GM12873 (cell line): ENCODE measurements at regions not wholly inside any gene's neighbourhood (a gene's known extent, or its start where the extent isn't known, plus 50 kb on each side); places are given as distances from the start of the nearest gene placed in this dataset.

Source experiments
- CTCF ChIP-seq: IDR thresholded peaks from 2 replicates; pipeline ENCODE4 v1.5.1; 2012; ENCODE audit warnings: low read depth, mild to moderate bottlenecking, moderate library complexity, low read length, control low read depth; ENCODE audit not compliant: insufficient read depth; ENCODE audit errors: missing control alignments

DNA sequence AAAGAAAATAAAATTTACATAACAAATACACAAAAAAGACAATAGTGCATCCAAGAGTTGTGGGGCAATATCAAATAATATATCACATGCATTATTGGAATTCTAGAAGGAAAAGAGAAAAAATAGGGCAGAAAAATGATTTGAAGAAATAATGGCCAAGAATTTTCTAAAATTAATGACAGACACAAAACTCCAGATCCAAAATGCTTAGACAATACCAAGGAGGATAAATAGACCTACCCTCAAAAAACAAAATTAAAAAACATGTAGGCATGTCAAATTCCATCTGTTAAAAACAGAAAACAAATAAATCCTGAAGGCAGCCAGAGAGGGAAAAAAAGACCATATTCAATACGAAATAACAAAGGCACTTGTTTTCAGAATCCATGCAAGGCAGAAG, 191.5 kb upstream of the ZNF536 start:
- no peak for TF ChIP-seq CTCF

DNA sequence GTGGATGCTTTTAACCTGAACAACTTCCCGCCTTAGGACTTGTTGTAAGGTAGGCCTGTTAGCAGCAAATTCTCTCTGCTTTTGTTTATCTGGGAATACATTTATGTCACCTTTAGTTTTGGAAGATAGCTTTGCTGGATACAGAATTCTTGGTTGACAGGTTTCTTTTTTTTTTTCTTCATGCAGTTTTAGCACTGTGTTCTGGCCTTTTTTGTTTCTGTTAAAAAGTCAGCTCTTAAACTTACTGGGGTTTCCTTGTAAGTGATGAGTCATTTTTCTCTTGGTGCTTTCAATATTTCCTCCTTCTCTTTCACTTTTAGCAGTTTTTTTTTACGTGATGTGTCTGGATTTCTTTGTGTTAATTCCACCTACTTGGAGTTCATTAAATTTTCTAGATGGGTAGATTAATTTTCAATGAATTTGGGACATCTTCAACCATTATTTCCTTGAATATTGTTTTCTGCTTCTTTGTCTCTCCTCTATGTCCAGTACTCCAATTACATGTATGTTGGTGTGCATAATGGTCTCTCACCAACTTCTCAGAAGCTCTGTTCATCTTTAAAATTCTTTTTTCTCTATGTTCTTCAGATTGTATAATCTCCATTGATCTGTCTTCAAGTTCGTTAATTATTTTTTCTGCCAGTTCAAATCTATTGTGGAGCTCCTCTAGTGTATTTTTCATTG, 188.2 kb upstream of the ZNF536 start:
- no peak for TF ChIP-seq CTCF

DNA sequence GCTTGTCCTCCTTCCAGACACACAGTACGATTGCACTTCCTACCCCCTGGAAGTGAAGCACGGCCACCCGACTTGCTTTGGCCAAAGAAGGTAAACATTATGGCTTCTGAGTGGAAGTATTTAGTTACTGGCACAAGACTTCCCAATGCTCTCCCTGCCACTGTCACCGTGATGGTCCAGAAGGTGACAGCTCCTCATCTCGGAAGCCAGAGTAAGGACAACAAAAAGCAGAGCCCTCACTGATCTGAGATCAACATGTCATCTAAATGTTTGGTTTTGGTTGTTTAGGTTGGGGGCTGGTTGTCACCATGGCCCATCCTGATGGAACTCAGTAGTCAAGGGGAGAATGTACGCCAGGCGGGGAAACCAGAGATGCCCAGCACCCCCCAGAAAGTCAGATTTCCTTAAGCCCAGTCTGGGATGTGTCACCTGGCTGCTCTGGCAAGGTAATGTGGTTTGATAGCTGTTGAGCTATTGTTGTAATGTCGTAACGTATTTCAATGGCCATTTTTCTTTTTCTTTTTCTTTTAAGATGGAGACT, 170.1 kb upstream of the ZNF536 start:
- no peak for TF ChIP-seq CTCF

DNA sequence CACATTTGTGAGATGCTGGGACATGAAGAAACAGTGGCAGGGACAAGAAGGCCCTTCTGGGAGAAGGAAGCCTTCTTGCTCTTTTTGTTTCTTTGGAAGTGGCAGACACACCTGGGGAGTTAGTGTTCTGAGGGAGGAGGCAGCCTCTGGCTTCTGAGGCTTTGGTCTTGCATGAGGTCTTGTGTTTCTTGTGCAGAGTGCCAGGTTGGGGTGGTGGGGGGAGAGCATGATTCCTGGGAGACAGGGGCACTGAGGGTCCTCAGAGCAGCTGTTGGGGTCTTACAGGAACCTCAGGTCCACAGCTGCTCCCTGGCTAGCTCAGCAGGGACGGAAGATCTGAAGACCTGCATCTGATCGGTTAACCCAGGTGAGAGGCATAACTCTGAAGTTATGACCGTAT, 167.5 kb upstream of the ZNF536 start:
- no peak for TF ChIP-seq CTCF

DNA sequence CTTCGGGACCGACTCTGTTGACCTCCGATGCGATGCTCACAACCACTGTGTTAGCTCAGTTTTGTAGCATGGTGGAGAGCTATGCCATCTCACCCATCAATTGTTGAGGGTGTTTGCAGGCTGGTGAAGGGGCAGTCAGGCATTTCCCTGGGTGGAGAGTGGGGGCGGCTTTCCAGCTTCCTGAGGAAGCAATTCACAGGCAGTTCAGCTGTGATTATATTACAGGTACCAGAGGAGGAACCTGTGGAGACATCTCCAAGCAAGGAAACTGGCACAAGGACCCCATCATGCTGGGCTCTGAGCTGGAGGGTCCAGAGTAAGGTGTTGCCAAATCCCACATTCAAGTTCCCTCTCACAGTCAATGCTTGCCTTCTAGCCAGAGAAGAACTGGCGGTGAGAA, 166.0 kb upstream of the ZNF536 start:
- no peak for TF ChIP-seq CTCF

GRCh38 chr19:30207357-30207756, 164.8 kb upstream of the ZNF536 start:
- no peak for TF ChIP-seq CTCF

- TF ChIP-seq CTCF = no peak
Measured at GRCh38 chr19:30208436-30209060, 163.6 kb upstream of the ZNF536 start.
